ENCODE measurements at regions not wholly inside any gene's neighbourhood (a gene's known extent, or its start where the extent isn't known, plus 50 kb on each side); places are given as distances from the start of the nearest gene placed in this dataset.
"Not testable (repeated sequence)": the region's sequence is repeated elsewhere in the genome, so short reads cannot be mapped to it uniquely, and the experiment has no call there.

GRCh38 chr4:160125576-160126287 lies 1022.9 kb downstream of the RAPGEF2 start:
- DNase-seq: not testable (repeated sequence)

- no peak for DNase-seq
These were observed 1024.3 kb downstream of the RAPGEF2 start for GRCh38 chr4:160127211-160127610.

GRCh38 chr4:160129439-160129838 lies 1026.6 kb downstream of the RAPGEF2 start:
- DNase-seq: no peak

- no peak for DNase-seq
These were observed 1033.1 kb downstream of the RAPGEF2 start for GRCh38 chr4:160136021-160136420.

- no peak for DNase-seq
These were observed 1038.3 kb downstream of the RAPGEF2 start for GRCh38 chr4:160141206-160141605.

- DNase-seq: no peak
These were observed 1039.7 kb downstream of the RAPGEF2 start for GRCh38 chr4:160142579-160142978.

- no peak for DNase-seq
These were observed 1040.7 kb downstream of the RAPGEF2 start for GRCh38 chr4:160143574-160143973.

GRCh38 chr4:160159457-160159856 lies 1056.6 kb downstream of the RAPGEF2 start:
- DNase-seq: no peak

- no peak for DNase-seq
These were observed 1058.1 kb downstream of the RAPGEF2 start for GRCh38 chr4:160161026-160161425.

GRCh38 chr4:160175064-160175643 lies 1072.3 kb downstream of the RAPGEF2 start:
- DNase-seq: no peak

- DNase-seq: no peak
These were observed 1077.3 kb downstream of the RAPGEF2 start for GRCh38 chr4:160180211-160180610.

GRCh38 chr4:160182727-160183126 lies 1079.8 kb downstream of the RAPGEF2 start:
- DNase-seq: no peak

GRCh38 chr4:160184884-160185283 lies 1082.0 kb downstream of the RAPGEF2 start:
- DNase-seq: no peak

- no peak for DNase-seq
These were observed 1090.9 kb downstream of the RAPGEF2 start for GRCh38 chr4:160193787-160194186.

- no peak for DNase-seq
These were observed 1091.8 kb downstream of the RAPGEF2 start for GRCh38 chr4:160194716-160195115.

GRCh38 chr4:160202802-160203201 lies 1099.9 kb downstream of the RAPGEF2 start:
- DNase-seq: peak; percentile 67

- DNase-seq: no peak
These were observed 1109.2 kb downstream of the RAPGEF2 start for GRCh38 chr4:160212078-160212477.

GRCh38 chr4:160213366-160213765 lies 1110.5 kb downstream of the RAPGEF2 start:
- no peak for DNase-seq

GRCh38 chr4:160217352-160217751 lies 1114.5 kb downstream of the RAPGEF2 start:
- no peak for DNase-seq

GRCh38 chr4:160224049-160224448 lies 1121.2 kb downstream of the RAPGEF2 start:
- no peak for DNase-seq

- DNase-seq: no peak
These were observed 1130.3 kb downstream of the RAPGEF2 start for GRCh38 chr4:160233141-160233540.

GRCh38 chr4:160235285-160235684 lies 1132.4 kb downstream of the RAPGEF2 start:
- no peak for DNase-seq

- no peak for DNase-seq
These were observed 1132.9 kb downstream of the RAPGEF2 start for GRCh38 chr4:160235771-160236170.

- DNase-seq: no peak
These were observed 1135.9 kb downstream of the RAPGEF2 start for GRCh38 chr4:160238790-160239189.

All from activated CD4-positive, alpha-beta T cell treated with anti-CD3 and anti-CD28 coated beads, Interleukin-10, Interleukin-2, amounts not matched to agents 100 ng/mL and 50 ng/mL, durations not matched to agents 16 hours and 8 hours (primary cell).